ENCODE measurements at regions not wholly inside any gene's neighbourhood (a gene's known extent, or its start where the extent isn't known, plus 50 kb on each side); places are given as distances from the start of the nearest gene placed in this dataset.
"Not testable (repeated sequence)": the region's sequence is repeated elsewhere in the genome, so short reads cannot be mapped to it uniquely, and the experiment has no call there.

GRCh38 chr22:16911340-16911739, 86.1 kb upstream of the XKR3 start:
- intact Hi-C loops (cut with micrococcal nuclease): loop anchor here (10.0 kb wide), 1 partner anchor 1163 kb away; the partner anchor contains the start of gene PEX26
- not testable (repeated sequence) for DNase-seq (ENCODE audit: low spot score); H3K27ac Mint-ChIP-seq; H3K4me1 Mint-ChIP-seq (ENCODE audit: low read depth); H3K4me3 Mint-ChIP-seq; H3K9me3 Mint-ChIP-seq; H3K36me3 Mint-ChIP-seq (ENCODE audit: low read depth)
- peaks cover 18% of the 10 kb centered on the region for H3K27me3 Mint-ChIP-seq (ENCODE audit: insufficient read depth)

- H3K27ac Mint-ChIP-seq; intact Hi-C loops (cut with micrococcal nuclease): not testable (repeated sequence)
Observed at GRCh38 chr22:16902051-16902450, 76.8 kb upstream of the XKR3 start.

GRCh38 chr22:16901579-16901978, 76.4 kb upstream of the XKR3 start:
- intact Hi-C loops (cut with micrococcal nuclease): not testable (repeated sequence)

More at GRCh38 chr22:16902051-16902450, 76.8 kb upstream of the XKR3 start:
- not testable (repeated sequence) for H3K4me3 Mint-ChIP-seq; H3K36me3 Mint-ChIP-seq (ENCODE audit: low read depth); DNase-seq (ENCODE audit: low spot score); H3K4me1 Mint-ChIP-seq (ENCODE audit: low read depth); H3K27me3 Mint-ChIP-seq (ENCODE audit: insufficient read depth); H3K9me3 Mint-ChIP-seq

GRCh38 chr22:16899358-16899757, 74.1 kb upstream of the XKR3 start:
- DNase-seq (ENCODE audit: low spot score); H3K36me3 Mint-ChIP-seq (ENCODE audit: low read depth); H3K4me1 Mint-ChIP-seq (ENCODE audit: low read depth); H3K9me3 Mint-ChIP-seq; H3K27ac Mint-ChIP-seq; H3K27me3 Mint-ChIP-seq (ENCODE audit: insufficient read depth); H3K4me3 Mint-ChIP-seq; intact Hi-C loops (cut with micrococcal nuclease): not testable (repeated sequence)

More at GRCh38 chr22:16901579-16901978, 76.4 kb upstream of the XKR3 start:
- H3K4me3 Mint-ChIP-seq; H3K4me1 Mint-ChIP-seq (ENCODE audit: low read depth); H3K27ac Mint-ChIP-seq; H3K36me3 Mint-ChIP-seq (ENCODE audit: low read depth); H3K27me3 Mint-ChIP-seq (ENCODE audit: insufficient read depth); DNase-seq (ENCODE audit: low spot score); H3K9me3 Mint-ChIP-seq: not testable (repeated sequence)

- H3K4me1 Mint-ChIP-seq (ENCODE audit: low read depth); H3K36me3 Mint-ChIP-seq (ENCODE audit: low read depth); H3K27me3 Mint-ChIP-seq (ENCODE audit: insufficient read depth); H3K4me3 Mint-ChIP-seq; H3K27ac Mint-ChIP-seq; DNase-seq (ENCODE audit: low spot score); H3K9me3 Mint-ChIP-seq; intact Hi-C loops (cut with micrococcal nuclease): not testable (repeated sequence)
Observed at GRCh38 chr22:16897365-16897764, 72.2 kb upstream of the XKR3 start.

- H3K4me1 Mint-ChIP-seq (ENCODE audit: low read depth); DNase-seq (ENCODE audit: low spot score); H3K36me3 Mint-ChIP-seq (ENCODE audit: low read depth); intact Hi-C loops (cut with micrococcal nuclease); H3K4me3 Mint-ChIP-seq; H3K27me3 Mint-ChIP-seq (ENCODE audit: insufficient read depth); H3K9me3 Mint-ChIP-seq; H3K27ac Mint-ChIP-seq: not testable (repeated sequence)
Observed at GRCh38 chr22:16891892-16892291, 66.7 kb upstream of the XKR3 start.

GRCh38 chr22:16876339-16876738, 51.1 kb upstream of the XKR3 start:
- intact Hi-C loops (cut with micrococcal nuclease); H3K9me3 Mint-ChIP-seq; H3K4me3 Mint-ChIP-seq; H3K27ac Mint-ChIP-seq; H3K36me3 Mint-ChIP-seq (ENCODE audit: low read depth); H3K27me3 Mint-ChIP-seq (ENCODE audit: insufficient read depth); DNase-seq (ENCODE audit: low spot score): not testable (repeated sequence)
- H3K4me1 Mint-ChIP-seq (ENCODE audit: low read depth): peaks cover 17% of the 10 kb centered on the region

Measured in activated T-helper 1 cell treated with anti-CD3 and anti-CD28 coated beads, Interleukin-12 subunit alpha, Interleukin-12 subunit beta, Interleukin-2, Interleukin-4 antibody, amounts not matched to agents 30 ng/mL and 10 ng/mL and 1 ng/mL, durations not matched to agents 14 hours and 24 hours and 36 hours (primary cell).